GM21360 (cell line): ENCODE measurements at regions not wholly inside any gene's neighbourhood (a gene's known extent, or its start where the extent isn't known, plus 50 kb on each side); places are given as distances from the start of the nearest gene placed in this dataset.

ENCODE experiments used
- ATAC-seq: cut with Tn5 transposase; IDR thresholded peaks from one replicate; pipeline ENCODE4 v1.9.1; 2021; ENCODE audit warnings: mild to moderate bottlenecking, moderate library complexity; ENCODE audit not compliant: unreplicated experiment

DNA sequence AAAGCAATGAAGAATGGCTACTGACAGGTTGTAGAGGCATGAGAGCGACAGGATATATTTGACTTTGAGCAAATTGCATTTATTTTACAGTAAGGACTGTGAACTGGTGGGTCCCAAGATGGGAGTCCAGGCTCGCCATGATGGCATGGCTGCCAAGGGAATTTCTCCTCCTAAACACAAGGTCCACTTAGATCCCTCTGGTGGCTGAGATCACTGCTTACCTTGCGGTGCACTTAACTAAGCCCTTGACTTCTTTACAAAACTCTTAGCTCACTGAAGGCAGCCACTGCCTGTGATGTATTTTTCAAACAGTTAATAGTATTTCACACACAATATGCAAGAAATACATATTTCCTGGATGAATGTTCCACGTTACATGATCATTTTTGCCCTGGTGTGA lies 50.3 kb upstream of the SORBS2 start:
- no peak for ATAC-seq

DNA sequence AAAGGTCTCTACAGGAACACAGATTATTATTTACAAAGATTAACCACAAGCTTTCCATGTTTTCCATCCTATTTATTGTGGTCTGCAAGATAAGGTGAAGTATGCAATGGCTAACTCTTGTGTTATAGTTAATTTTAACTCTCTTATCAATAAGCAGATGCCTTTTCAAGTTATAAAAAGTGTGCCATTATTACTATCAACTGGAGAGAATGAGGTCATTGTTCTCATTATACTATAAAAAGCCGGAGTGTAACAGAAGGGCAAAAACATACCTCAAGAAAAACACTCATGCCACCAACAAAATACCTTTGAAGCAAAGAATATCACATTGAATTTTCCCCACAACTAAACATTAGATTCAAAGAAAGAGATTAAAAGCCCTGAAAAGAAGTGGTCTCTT lies 52.0 kb upstream of the SORBS2 start:
- no peak for ATAC-seq

DNA sequence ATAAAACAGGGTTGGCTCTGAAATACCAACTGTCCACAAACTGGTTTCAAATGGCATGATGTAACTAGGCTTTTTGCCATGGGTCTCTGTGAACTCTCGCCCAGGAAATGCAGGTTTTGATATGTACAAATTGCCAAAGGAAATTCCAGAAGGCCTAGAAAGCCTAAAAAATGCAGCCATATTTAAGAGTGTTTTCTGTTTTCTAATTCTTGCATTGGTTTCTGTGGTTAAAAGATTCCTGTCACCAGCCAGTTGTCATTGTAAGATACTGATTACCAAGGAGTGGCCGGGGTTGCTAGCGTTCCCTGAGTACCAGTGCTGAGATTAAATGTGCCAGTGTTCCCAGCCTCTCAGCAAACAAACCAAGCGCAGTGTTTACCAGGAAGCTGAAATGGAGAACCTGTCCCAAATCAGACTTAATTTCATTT lies 53.9 kb upstream of the SORBS2 start:
- ATAC-seq, result no peak

- ATAC-seq, result no peak
Measured at GRCh38 chr4:185867770-185868169, 55.8 kb upstream of the SORBS2 start.

- no peak for ATAC-seq
Measured at GRCh38 chr4:185868983-185869382, 57.0 kb upstream of the SORBS2 start.

- no peak for ATAC-seq
Measured at GRCh38 chr4:185869427-185869826, 57.4 kb upstream of the SORBS2 start.

- ATAC-seq, result no peak
Measured at GRCh38 chr4:185870366-185870765, 58.4 kb upstream of the SORBS2 start.

DNA sequence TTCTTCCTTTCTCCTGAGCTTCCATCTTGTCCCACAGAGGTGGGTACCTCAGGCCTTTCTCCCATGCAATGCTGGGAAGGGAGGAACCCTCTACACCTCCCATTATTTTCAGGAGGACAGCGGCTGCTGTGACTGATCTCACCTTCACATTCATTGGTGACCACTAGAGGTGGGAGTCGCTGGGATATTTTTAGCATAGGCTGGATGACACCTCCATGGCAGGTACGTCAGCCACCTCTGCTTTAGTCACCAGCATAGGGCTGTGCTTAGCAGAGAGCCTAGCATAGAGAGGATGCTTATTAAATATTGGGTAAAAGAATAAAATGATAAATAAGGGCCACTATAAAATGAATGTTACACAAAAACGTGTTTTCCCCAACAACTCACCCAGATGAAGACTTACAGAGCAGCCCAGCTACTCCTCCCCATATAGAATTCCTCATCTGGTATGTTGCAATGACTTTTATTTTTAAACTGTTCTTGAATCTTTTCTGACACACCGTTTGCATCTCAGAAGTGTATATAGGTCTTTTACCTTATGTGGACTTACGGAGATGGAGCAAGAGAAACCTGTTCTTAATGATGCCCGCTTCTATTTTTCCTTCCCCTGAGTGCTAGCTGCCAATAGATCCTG lies 60.9 kb upstream of the SORBS2 start:
- no peak for ATAC-seq

GRCh38 chr4:185874516-185875230 lies 62.7 kb upstream of the SORBS2 start:
- no peak for ATAC-seq

GRCh38 chr4:185875316-185875907 lies 63.4 kb upstream of the SORBS2 start:
- ATAC-seq, result no peak

GRCh38 chr4:185878633-185879032 lies 66.6 kb upstream of the SORBS2 start:
- no peak for ATAC-seq

GRCh38 chr4:185879666-185880312 lies 67.8 kb upstream of the SORBS2 start:
- no peak for ATAC-seq

- ATAC-seq, result no peak
Measured at GRCh38 chr4:185880571-185880970, 68.6 kb upstream of the SORBS2 start.

DNA sequence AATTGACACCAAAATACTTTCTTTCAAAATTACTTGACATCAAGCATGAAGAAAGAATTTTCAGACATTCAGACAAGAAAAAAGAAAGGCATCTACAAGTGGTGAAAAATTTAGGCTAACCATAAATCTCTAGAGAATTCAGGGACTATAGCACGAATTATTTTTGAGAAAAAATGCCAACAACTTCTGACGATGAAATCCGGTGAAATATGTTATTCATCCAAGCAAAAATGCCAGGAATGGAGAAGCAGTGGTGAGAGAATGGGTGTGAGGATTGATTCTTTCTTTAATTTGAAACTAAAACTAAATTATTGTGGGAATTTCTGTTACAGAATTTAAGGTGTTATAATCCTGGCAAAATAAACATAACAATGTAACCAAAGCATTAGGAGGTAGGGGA lies 69.4 kb upstream of the SORBS2 start:
- no peak for ATAC-seq

GRCh38 chr4:185883591-185883990 lies 71.6 kb upstream of the SORBS2 start:
- no peak for ATAC-seq

GRCh38 chr4:185885075-185885474 lies 73.1 kb upstream of the SORBS2 start:
- no peak for ATAC-seq

GRCh38 chr4:185885604-185886003 lies 73.6 kb upstream of the SORBS2 start:
- ATAC-seq, result no peak

DNA sequence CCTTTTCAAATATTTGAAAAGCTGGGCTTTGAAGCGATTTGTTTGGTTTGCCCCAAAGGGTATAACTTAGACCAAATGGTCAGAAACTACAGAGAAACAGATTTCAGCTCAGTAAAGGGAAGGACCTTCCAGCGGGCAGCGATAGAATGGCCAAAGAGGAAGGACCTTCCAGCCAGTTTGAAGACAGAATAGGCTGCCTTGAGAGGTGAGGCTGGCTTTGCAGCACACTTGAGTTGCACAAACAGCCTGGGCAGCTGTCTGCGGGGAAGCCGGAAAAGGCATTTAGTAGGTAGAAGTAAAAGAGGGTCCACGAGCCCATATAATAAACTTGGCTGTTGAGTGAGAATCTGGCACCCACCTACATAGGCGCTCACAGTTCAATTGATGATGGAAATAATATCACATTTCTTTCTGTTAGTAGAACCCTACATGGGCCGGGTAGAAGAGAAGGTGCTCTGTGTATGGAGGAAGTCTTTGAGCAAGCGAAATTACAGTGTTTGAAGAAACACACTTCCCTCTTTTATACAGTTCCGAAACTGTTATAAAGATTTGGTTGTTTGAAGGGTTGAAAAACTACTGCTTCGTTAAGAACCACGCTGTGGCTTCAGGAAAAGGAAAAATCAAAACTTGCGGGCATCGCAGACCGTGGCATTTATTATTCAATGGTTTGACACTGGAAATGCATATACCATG lies 75.0 kb upstream of the SORBS2 start:
- no peak for ATAC-seq

- no peak for ATAC-seq
Measured at GRCh38 chr4:185888676-185889075, 76.7 kb upstream of the SORBS2 start.

GRCh38 chr4:185889585-185889984 lies 77.6 kb upstream of the SORBS2 start:
- no peak for ATAC-seq

DNA sequence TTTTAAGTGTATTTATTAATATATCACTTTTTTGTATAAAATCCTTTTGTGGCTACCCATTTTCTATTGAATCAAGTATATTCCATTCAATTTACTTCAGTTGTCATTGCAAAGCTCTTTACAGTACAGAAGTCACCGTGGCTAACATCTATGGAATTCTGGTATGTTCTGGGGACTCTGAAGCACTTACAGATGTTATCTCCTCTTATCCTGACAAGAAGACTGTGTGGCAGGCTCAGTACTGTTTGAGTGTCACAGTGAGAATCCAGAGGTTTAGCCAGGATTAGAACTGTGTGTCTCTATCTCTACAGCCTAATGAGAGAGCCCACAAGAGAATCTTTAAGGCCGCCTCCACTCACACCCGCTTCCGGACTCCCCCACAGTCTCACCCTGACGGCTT lies 78.2 kb upstream of the SORBS2 start:
- no peak for ATAC-seq
